ENCODE measurements at regions not wholly inside any gene's neighbourhood (a gene's known extent, or its start where the extent isn't known, plus 50 kb on each side); places are given as distances from the start of the nearest gene placed in this dataset.

DNA sequence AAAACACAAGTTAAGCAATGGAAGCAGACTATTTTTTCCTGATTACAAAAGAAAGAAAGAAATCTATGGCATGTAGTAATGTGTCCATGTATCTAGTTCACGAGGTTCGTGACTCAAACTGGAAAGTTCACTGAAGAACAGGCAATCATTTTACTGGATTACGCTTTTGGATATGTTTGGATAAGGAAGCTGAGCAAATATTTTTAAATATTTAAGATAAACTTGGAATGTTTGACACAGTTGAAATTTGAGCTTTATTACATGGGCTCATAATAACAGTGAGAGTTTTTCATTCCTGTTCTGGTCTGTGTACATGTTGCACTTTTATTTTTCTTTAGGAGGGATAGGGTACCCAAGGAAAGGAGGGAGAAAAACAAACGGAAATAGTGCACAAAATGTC, 244.2 kb upstream of the GK2 start:
- TF ChIP-seq, protein P1, sequence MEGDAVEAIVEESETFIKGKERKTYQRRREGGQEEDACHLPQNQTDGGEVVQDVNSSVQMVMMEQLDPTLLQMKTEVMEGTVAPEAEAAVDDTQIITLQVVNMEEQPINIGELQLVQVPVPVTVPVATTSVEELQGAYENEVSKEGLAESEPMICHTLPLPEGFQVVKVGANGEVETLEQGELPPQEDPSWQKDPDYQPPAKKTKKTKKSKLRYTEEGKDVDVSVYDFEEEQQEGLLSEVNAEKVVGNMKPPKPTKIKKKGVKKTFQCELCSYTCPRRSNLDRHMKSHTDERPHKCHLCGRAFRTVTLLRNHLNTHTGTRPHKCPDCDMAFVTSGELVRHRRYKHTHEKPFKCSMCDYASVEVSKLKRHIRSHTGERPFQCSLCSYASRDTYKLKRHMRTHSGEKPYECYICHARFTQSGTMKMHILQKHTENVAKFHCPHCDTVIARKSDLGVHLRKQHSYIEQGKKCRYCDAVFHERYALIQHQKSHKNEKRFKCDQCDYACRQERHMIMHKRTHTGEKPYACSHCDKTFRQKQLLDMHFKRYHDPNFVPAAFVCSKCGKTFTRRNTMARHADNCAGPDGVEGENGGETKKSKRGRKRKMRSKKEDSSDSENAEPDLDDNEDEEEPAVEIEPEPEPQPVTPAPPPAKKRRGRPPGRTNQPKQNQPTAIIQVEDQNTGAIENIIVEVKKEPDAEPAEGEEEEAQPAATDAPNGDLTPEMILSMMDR (IDR thresholded peaks at IDR 0.05; ENCODE audit: control insufficient read depth, insufficient read depth, low read depth, low read length, missing control alignments) = no peak
- H3K4me3 ChIP-seq (ENCODE audit: control insufficient read depth, low read depth, low read length) = no peak overlapping the region
- peak; percentile 28 for DNase-seq (ENCODE audit: low read depth)

DNA sequence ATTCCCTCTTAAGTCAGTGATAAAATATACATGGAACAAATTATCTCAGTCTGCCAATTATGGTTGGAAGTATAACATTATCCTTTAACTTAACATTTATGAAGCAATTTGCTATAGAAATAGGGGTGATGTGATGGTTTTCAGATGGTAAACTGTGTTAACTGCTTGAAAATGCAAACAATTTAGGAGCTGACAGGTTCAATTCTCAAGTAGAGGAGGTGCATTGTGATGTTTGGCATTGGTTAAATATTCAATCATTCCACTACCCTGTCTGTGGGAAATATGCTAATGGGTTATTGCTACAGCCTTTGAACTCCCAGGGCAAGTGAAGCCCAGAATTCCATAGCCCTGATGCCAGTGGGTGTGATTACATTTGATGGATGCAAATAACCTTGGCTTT, 243.4 kb upstream of the GK2 start:
- DNase-seq (ENCODE audit: low read depth) = no peak

DNA sequence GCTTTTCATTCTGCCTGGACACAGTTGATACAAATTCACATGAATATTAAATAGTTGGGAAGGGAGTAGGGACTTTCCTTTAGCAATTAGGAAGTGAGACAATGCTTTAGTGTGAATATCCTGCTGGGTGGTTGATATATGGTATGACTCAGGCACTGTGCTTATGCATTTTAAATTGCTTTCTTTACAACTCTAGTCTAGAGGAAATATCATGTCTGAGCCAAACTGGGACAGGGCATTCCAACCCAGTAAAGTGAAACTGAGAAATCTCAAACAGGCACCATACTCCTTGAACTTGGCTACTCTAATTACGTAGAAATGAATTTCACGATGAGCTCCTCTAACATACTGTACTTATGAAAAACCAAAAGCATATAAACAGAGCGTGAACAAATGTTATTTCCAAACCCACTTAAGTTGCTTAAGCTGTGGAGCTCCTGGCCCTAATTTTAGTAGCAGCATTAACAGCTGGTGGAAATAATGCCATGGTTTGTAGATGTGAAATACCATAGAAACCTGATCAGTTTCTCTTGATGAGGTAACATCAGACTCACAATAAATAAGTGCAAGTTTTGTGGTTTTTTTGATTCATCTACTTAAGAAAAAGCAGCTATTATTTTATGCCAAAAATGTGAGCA, 242.9 kb upstream of the GK2 start:
- TF ChIP-seq, protein P1 (IDR thresholded peaks at IDR 0.05; ENCODE audit: control insufficient read depth, insufficient read depth, low read depth, low read length, missing control alignments) = no peak
- DNase-seq (ENCODE audit: low read depth) = peak; percentile 34
- H3K4me3 ChIP-seq (ENCODE audit: control insufficient read depth, low read depth, low read length) = no peak overlapping the region

More for the DNA sequence above, 243.4 kb upstream of the GK2 start:
- TF ChIP-seq, protein P1 (IDR thresholded peaks at IDR 0.05; ENCODE audit: control insufficient read depth, insufficient read depth, low read depth, low read length, missing control alignments) = no peak
- H3K4me3 ChIP-seq (ENCODE audit: control insufficient read depth, low read depth, low read length) = no peak overlapping the region

DNA sequence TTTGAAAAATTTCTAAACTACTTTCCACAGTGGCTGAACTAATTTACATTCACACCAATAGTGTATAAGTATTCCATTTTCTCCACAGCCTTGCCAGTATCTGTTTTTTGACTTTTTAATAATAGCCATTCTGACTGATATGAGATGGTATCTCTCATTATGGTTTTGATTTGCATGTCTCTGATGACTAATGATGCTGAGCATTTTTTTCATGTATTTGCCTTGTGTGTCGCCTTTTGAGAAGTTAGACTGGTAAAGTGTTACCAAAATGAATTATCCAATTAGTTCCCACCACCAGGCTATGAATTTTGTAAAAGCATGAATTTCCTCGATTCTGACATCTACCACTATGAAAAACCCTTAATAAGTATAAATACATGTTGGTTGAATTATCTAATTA, 242.2 kb upstream of the GK2 start:
- DNase-seq (ENCODE audit: low read depth) = no peak
- no peak overlapping the region for H3K4me3 ChIP-seq (ENCODE audit: control insufficient read depth, low read depth, low read length)
- TF ChIP-seq, protein P1 (IDR thresholded peaks at IDR 0.05; ENCODE audit: control insufficient read depth, insufficient read depth, low read depth, low read length, missing control alignments) = no peak

DNA sequence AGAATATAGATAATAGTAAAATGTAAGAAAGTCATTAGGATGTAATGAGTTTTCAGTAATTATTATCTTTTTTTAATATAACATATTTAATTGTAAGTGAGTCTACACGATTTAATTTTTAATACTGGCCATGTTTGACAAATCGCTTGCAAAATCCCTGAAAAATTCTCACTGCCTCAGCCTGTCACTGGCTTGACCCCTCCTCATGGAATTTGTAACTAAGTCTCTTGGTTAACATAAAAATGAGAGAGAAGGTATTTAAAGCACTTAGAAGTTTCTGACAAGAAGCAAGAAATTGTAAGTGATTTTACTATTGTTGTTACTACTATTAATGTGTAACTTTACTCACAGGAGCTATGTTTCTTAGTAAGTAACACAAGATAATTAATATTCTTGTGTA, 237.9 kb upstream of the GK2 start:
- DNase-seq (ENCODE audit: low read depth) = no peak
- TF ChIP-seq, protein P1 (IDR thresholded peaks at IDR 0.05; ENCODE audit: control insufficient read depth, insufficient read depth, low read depth, low read length, missing control alignments) = no peak
- no peak overlapping the region for H3K4me3 ChIP-seq (ENCODE audit: control insufficient read depth, low read depth, low read length)

DNA sequence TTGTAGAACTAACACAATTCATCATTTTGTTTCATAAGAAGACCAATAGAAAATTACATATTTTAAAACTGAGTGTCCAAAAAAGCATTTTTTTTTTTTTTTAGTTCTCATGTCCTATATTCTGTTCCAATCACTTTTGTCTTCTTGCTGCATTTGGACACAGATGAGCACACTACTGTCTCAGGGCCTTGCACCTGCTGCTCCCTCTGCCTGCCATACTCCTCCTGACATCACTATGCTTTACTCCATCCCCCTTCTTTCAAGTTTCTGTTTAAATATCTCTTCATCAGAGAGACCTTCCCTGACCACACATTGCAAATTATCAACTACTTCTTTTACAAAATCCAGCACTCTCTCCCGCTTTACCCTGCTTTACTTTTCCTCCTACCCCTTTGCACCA, 230.7 kb upstream of the GK2 start:
- DNase-seq (ENCODE audit: low read depth) = no peak
- H3K4me3 ChIP-seq (ENCODE audit: control insufficient read depth, low read depth, low read length) = no peak overlapping the region
- TF ChIP-seq, protein P1 (IDR thresholded peaks at IDR 0.05; ENCODE audit: control insufficient read depth, insufficient read depth, low read depth, low read length, missing control alignments) = no peak
